ENCODE measurements at regions not wholly inside any gene's neighbourhood (a gene's known extent, or its start where the extent isn't known, plus 50 kb on each side); places are given as distances from the start of the nearest gene placed in this dataset.

- TF ChIP-seq ELK1 (IDR thresholded peaks at IDR 0.05; ENCODE audit: low read depth, low read length) (no peak), JUNB (IDR thresholded peaks at IDR 0.05) (no peak), MAFK (IDR thresholded peaks at IDR 0.05; ENCODE audit: partially characterized antibody) (no peak), CTCF (IDR thresholded peaks at IDR 0.05) (no peak), RNF2 (IDR thresholded peaks at IDR 0.05; ENCODE audit: borderline replicate concordance, low read depth) (no peak), MAZ (IDR thresholded peaks at IDR 0.05; ENCODE audit: borderline replicate concordance, low read depth, low read length) (no peak), POLR2A (IDR thresholded peaks at IDR 0.05; ENCODE audit: low read length) (no peak), EP300 (IDR thresholded peaks at IDR 0.05) (no peak), EHMT2 (IDR thresholded peaks at IDR 0.05; ENCODE audit: low read depth) (no peak), KDM1A (IDR thresholded peaks at IDR 0.05; ENCODE audit: low read depth) (no peak), CHD2 (IDR thresholded peaks at IDR 0.05; ENCODE audit: low read length, partially characterized antibody) (no peak)
- TF ChIP-seq, protein P1, sequence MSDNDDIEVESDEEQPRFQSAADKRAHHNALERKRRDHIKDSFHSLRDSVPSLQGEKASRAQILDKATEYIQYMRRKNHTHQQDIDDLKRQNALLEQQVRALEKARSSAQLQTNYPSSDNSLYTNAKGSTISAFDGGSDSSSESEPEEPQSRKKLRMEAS (IDR thresholded peaks at IDR 0.05) = no peak
These were observed 164.8 kb downstream of the DUSP6 start for GRCh38 chr12:89187507-89187906.
